ENCODE measurements at regions not wholly inside any gene's neighbourhood (a gene's known extent, or its start where the extent isn't known, plus 50 kb on each side); places are given as distances from the start of the nearest gene placed in this dataset.

GRCh38 chr7:53604201-53604600, 568.8 kb downstream of the POM121L12 start:
- no peaks in the 10 kb centered on the region for H3K36me3 Mint-ChIP-seq
- H3K4me3 Mint-ChIP-seq, result no peak overlapping the region
- H3K4me1 Mint-ChIP-seq, result no peaks in the 10 kb centered on the region
- Histone ChIP-seq H3K9ac (ENCODE audit: insufficient read depth, low read length, poor library complexity, severe bottlenecking) (no peak overlapping the region), H3K27ac (ENCODE audit: low read depth in 1 of 2, low read length in 2 of 2) (no peak overlapping the region), H3K4me2 (replicated peaks; ENCODE audit: extremely low read depth, low read length, poor library complexity, severe bottlenecking) (no peak overlapping the region), H3K4me1 (ENCODE audit: control insufficient read depth in 1 of 2, insufficient read depth in 2 of 2, low read length in 2 of 2) (no peaks in the 10 kb centered on the region), H3K4me3 (replicated peaks in 1 of 3; ENCODE audit: low read depth in 2 of 3, low read length in 3 of 3) (no peak overlapping the region), H3K79me2 (ENCODE audit: insufficient read depth, low read length) (no peaks in the 10 kb centered on the region), H4K20me1 (ENCODE audit: insufficient read depth, low read length) (no peaks in the 10 kb centered on the region), H3K9me3 (replicated peaks in 1 of 2; ENCODE audit: control insufficient read depth in 1 of 2, insufficient read depth in 1 of 2, low read length in 2 of 2) (peaks cover 18 to 24% of the 10 kb centered on the region in 2 donors), H3K27me3 (ENCODE audit: control insufficient read depth in 2 of 2, insufficient read depth in 2 of 2, low read length in 2 of 2) (no peaks in the 10 kb centered on the region), H3K36me3 (replicated peaks in 1 of 2; ENCODE audit: control insufficient read depth in 1 of 2, insufficient read depth in 2 of 2, low read length in 2 of 2) (no peaks in the 10 kb centered on the region), H2AFZ (ENCODE audit: insufficient read depth, low read depth, low read length, poor library complexity, severe bottlenecking) (no peak overlapping the region)
- H3K27me3 Mint-ChIP-seq (ENCODE audit: low read depth in 3 of 3), result peaks cover 0 to 3% (median 0%) of the 10 kb centered on the region in 3 donors
- no peak for TF ChIP-seq CTCF (IDR thresholded peaks at IDR 0.05)
- no peak overlapping the region for H3K27ac Mint-ChIP-seq
- 100% methylated on average over 1 of the region's 6 CpGs for WGBS (ENCODE audit: insufficient coverage)
- H3K9me3 Mint-ChIP-seq, result peaks cover 6 to 27% (median 11%) of the 10 kb centered on the region in 7 donors
- DNase-seq, result no peak
- intact Hi-C loops (cut with micrococcal nuclease), result no loop called here

GRCh38 chr7:53607961-53608360, 572.5 kb downstream of the POM121L12 start:
- no peak for DNase-seq
- no peaks in the 10 kb centered on the region for H3K36me3 Mint-ChIP-seq
- H3K4me3 Mint-ChIP-seq, result no peak overlapping the region
- WGBS (ENCODE audit: insufficient coverage), result no CpG with 5 or more reads among the region's 1 CpG
- H3K27me3 Mint-ChIP-seq (ENCODE audit: low read depth in 3 of 3), result no peaks in the 10 kb centered on the region
- no peak overlapping the region for H3K27ac Mint-ChIP-seq
- Histone ChIP-seq H3K27me3 (ENCODE audit: control insufficient read depth in 2 of 2, insufficient read depth in 2 of 2, low read length in 2 of 2) (no peaks in the 10 kb centered on the region), H3K36me3 (replicated peaks in 1 of 2; ENCODE audit: control insufficient read depth in 1 of 2, insufficient read depth in 2 of 2, low read length in 2 of 2) (no peaks in the 10 kb centered on the region), H3K27ac (ENCODE audit: low read depth in 1 of 2, low read length in 2 of 2) (no peak overlapping the region), H3K4me2 (replicated peaks; ENCODE audit: extremely low read depth, low read length, poor library complexity, severe bottlenecking) (no peak overlapping the region), H4K20me1 (ENCODE audit: insufficient read depth, low read length) (no peaks in the 10 kb centered on the region), H3K9me3 (replicated peaks in 1 of 2; ENCODE audit: control insufficient read depth in 1 of 2, insufficient read depth in 1 of 2, low read length in 2 of 2) (peaks cover 8 to 15% of the 10 kb centered on the region in 2 donors), H2AFZ (ENCODE audit: insufficient read depth, low read depth, low read length, poor library complexity, severe bottlenecking) (no peak overlapping the region), H3K4me3 (replicated peaks in 1 of 3; ENCODE audit: low read depth in 2 of 3, low read length in 3 of 3) (no peak overlapping the region), H3K79me2 (ENCODE audit: insufficient read depth, low read length) (no peaks in the 10 kb centered on the region), H3K9ac (ENCODE audit: insufficient read depth, low read length, poor library complexity, severe bottlenecking) (no peak overlapping the region), H3K4me1 (ENCODE audit: control insufficient read depth in 1 of 2, insufficient read depth in 2 of 2, low read length in 2 of 2) (no peaks in the 10 kb centered on the region)
- TF ChIP-seq CTCF (IDR thresholded peaks at IDR 0.05), result no peak
- H3K9me3 Mint-ChIP-seq, result peaks cover 0 to 15% (median 6%) of the 10 kb centered on the region in 7 donors
- intact Hi-C loops (cut with micrococcal nuclease), result no loop called here
- H3K4me1 Mint-ChIP-seq, result no peaks in the 10 kb centered on the region

All from CD14-positive monocyte (primary cell).